ENCODE measurements at regions not wholly inside any gene's neighbourhood (a gene's known extent, or its start where the extent isn't known, plus 50 kb on each side); places are given as distances from the start of the nearest gene placed in this dataset.
"Not testable (repeated sequence)": the region's sequence is repeated elsewhere in the genome, so short reads cannot be mapped to it uniquely, and the experiment has no call there.

DNA sequence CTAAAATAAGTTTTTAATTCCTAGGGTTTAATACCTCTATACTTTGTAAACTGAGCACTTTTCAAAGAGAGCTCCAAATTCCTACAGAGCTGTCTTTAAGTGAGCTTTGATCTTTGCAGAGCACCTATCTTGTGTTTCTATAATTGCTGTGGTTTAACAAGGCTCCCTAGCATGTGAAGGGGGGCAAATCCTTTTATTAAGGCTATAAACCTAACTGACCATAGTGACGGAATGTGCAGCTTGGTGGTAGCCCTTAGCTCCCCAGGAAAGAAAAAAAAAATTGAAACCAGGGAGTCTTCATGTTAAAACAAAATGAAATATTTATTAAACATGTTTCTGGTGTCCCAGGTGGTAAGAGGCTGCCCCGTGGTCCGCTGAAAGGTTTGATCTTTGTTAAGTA, 78.6 kb upstream of the ETAA1 start:
- DNase-seq: no peak

DNA sequence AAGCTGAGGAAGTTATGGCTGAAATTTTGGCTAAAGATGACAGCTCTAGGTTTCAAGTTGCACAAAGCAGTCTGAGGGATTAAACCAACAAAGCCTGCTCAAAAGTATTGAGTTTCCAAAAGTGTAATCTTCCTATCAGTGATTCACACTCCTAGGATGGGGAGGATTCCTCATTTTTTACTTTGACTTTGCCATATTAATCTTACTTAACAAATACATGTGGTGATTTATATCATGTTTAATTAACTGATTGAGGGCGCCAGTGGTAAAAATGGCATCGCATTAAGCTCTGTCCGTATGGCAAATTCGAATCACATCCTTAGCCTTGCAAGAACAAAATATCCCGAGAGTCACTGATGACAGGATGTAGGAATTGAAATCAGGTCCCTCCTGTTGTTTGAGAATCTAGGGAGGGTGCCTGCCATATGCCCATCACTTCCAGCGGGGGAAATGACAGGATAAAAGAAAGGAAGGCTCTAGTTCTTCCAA, 78.1 kb upstream of the ETAA1 start:
- DNase-seq: no peak

DNA sequence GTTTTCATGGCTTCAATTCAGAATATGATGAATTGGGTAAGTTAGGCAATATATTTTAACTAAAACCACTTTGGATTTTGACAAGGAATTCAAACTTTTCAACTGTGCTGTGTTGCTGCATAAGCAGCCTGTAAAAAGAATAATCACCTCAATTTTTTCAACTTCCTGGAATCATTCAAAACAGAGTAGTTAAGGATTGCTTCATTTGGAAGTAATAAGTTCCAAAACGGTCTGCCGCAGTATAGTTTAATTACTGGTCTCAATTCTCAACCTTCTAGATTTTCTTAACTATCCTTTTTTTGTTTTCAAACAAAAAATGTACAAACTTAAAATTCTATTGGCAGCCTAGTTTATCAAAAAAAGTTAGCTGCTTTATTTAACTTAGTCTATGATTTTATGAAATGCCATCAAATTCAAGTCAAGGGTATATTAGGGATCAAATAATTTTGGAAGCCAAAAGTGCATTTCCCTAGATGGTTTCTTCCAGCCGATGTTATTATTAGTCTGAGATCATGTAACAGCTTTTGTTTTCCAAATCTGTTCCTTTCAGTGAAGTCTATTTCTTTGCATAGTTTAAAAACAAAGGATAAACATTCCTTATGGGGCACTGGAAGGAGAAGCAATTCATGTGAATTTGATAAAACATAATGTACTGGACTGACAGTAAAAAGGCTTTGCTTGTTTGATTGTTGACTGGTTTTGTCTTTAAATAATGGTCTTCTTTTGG, 76.1 kb upstream of the ETAA1 start:
- no peak for DNase-seq

DNA sequence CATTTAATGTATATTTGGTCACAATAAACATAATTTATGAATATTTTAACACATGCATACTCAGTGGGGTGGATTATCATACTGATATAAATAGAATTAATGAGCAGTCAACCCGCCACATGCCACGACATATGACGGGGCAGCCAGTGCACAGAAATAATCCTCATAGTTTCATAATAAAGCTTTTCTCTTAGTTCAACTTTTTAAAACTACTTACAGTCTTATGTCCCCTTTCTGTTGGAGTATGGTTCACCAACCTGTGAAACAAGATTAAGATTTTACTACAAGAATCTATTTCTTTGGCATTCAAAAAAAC, 75.6 kb upstream of the ETAA1 start:
- DNase-seq: no peak

DNA sequence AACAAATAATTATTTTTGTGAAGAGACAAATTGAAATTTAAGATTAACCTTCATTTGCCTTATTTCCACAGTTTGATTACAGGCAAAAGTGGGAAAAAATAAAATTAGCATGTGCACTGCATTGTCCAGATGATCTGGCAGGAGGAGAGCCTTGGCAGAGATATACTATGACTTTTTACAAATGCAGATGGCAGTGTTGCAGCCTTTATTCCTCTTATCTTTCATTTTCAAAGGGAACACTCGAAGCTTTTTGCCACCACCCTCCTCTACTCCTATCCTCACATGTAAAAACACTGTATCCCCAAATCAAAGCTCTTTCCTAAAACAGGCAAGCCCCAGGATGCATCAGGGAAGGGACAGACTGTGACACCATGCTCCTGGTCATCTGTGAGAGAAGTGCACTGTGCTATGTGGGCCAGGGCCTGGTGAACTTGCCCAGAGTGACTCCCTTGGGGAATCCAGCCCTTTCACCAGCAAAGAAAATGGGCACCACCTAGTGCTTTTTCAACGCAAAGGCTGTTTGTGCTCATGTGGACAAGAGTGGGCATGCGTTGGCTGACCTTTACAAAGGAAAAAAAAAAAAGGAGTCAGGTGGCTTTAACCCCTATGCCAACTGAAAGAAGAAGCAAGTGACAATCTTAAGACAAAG, 74.7 kb upstream of the ETAA1 start:
- DNase-seq: peak; percentile 29

DNA sequence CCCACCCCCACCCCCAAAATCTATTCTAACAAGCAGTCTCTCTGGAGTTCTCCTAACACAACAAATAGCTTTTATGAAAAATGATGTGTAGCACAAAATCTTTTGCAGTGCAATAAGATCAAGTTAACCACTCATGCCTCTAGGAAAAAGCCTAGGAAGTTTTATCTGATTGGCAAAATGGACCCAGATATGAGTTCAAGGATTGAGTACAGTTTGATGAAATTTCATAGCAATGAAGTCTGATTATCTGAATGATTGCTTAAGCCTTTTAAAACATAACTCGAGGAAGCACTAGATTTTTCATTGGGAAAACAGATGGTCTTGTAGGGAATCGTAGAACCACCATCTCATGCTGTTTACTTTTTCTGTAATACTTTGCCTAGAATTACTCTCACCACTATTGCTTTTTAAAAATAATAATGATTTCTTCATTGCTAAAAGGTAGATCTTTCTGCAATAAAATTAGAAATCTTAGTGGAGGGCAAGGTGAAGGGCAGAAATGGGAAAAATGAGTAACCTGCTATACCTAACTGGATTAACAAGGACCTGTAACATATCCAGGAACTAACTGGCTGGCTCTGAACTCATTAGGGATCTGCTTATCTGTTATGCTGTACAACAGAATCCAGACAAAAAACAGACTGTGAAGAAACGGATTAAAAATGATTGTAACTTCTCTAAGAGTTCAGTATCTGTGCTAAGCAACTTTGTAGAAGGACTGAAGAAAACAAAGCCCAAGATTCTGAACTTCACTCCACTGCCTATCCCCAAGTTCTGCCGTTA, 73.7 kb upstream of the ETAA1 start:
- no peak for DNase-seq

DNA sequence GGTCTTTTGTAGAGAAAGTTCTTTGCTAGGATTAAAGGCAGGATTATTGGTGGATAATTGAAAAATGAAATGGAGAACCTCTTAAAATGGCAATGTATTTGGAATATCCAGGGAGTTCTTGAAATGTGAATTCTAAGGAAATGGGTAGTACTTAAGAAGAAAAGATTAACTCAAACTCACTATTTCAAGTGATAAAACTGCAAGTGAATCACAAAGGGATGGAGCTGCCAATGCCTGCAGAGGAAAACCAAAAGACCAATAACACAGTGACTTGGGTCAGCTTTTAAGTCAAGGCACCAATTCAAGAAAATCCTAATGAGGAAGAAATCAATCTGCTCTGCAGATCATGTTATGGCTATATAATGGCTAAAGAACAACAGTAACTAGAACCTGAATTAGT, 67.6 kb upstream of the ETAA1 start:
- no peak for DNase-seq

DNA sequence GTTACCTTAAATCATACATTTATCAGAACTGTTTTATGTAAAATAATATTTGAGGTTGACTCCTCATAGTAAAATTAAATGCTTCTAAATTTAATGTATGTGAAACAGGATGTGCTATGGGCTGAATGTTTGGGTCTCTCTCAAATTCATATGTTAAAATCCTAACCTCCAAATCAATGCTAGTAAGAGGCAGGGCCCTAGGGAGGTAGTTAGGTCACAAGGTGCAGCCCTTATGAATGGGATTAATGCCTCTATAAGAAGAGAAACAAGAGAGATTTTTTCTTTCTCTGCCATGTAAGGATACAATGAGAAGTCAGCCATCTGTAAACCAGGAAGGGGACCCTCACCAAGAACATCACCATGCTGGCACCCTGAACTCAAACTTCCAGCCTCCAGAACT, 67.2 kb upstream of the ETAA1 start:
- no peak for DNase-seq

DNA sequence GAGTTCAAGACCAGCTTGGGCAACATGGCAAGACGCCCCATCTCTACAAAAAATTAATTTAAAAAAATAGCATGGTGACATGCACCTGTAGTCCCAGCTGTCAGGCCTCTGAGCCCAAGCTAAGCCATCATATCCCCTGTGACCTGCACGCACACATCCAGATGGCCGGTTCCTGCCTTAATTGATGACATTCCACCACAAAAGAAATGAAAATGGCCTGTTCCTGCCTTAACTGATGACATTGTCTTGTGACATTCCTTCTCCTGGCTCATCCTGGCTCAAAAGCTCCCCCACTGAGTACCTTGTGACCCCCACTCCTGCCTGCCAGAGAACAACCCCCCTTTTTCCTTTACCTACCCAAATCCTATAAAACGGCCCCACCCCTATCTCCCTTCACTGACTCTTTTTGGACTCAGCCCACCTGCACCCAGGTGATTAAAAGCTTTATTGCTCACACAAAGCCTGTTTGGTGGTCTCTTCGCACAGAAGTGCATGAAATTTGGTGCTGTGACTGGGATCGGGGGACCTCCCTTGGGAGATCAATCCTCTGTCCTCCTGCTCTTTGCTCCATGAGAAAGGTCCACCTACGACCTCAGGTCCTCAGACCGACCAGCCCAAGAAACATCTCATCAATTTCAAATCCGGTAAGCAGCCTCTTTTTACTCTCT, 65.6 kb upstream of the ETAA1 start:
- not testable (repeated sequence) for DNase-seq

DNA sequence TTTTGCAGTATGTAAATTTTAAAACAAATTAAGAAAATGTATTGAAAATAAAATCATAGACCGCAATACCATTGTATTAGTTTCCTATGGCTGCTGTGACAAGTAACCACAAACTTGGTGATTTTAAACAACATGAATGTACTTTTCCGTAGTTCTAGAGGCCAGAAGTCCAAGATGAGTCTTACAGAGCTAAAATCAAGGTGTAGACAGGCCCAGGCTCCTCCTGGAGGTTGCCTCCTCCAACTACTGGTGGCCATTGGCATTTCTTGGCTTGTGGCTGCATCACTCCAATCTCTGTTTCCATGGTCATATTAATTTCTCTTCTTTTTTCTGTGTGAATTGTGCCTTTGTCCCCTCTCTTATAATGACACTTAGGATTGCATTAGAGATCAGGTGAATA, 59.2 kb upstream of the ETAA1 start:
- no peak for DNase-seq

DNA sequence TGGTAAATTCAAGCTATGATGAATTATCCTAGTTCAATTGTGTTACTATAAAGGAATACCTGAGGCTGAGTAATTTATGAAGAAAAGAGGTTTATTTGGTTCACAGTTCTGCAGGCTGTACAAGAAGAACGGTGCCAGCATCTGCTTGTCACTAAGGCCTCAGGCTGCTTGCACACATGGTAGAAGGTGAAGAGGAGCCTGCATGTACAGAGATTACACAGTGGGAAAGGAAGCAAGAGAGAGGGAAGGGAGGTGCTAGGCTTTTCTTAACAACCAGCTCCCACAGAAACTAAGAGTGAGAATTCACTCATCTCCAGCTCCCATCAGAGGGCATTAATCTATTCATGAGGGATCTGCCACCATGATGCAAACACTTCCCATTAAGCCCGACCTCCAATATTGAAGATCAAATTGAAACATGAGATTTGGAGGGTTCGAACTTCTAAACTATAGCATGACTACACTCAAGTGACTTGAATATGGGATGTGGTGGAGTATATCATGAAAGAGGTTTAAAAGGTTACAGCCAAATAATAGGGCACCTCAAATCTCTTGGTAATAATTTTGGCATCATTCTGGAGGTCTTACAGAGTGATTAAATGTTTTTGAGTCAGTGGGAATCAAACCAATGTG, 58.4 kb upstream of the ETAA1 start:
- no peak for DNase-seq

DNA sequence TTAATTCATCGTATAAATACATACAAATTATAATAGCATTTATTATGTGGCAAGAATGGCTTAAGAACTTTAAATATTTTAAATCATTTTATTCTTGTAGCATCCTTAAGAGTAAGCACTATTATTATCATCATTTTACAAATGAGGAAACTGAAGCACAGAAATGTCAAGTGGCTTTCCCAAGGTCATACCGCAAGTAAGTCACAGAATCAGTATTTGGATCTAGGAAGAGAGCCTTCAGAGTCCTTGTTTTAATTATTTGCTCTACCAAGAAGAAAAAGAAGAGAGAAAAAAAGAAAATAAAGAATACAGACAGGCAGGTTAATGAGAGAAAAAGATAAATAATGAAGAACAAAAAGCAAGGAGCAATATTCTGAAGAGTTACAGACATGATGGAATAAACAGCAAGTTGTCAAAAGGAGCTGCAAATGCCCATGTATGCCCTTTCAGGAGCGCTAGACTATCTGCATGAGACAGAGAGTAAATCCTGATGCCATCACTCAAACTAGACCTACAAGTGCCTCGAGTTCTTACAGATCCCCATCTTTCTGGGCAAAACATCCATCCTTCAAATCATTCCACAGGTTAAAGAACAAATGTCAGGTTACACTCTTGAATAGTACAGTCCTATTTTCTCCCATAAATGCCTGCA, 57.8 kb upstream of the ETAA1 start:
- no peak for DNase-seq

DNA sequence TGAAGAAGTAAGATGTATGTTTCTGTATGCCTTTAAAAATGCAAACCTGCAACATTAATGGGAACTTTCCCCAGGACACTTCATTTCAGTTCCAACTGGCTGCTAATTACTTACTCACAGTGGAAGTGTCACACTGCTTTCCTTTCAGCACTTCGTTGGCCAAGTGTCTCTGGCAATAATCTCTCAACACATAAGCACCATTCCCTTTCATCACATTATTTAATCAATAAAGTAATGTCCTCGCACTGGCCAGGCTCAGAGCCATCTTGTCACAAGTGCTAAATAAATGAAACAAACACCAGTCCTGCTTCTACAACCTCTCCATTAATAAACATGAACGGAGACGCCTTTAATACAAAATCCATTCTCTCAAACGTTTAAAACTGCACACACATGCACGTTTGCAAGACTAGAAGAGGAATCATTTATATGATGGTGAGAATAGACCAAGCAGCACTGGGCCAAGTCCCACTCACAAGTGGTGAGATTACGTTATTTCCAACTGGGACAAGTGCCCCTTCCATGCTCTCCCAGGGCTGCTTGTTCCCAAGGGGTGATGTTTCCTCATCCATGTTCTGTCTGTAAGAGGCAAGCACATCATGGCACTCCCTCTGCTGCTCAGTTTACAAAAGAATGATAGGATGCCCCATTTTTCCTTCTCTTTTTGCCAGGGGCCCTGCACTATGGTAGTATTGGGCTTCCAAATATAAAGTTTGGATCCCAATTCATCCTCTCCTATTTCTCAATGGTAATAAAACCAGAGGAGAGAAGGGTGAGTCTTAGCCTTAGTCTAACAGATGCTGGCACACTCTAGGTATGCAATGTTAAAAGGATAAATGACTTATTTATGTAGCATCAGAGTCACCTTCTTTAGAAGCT, 56.8 kb upstream of the ETAA1 start:
- DNase-seq: no peak

DNA sequence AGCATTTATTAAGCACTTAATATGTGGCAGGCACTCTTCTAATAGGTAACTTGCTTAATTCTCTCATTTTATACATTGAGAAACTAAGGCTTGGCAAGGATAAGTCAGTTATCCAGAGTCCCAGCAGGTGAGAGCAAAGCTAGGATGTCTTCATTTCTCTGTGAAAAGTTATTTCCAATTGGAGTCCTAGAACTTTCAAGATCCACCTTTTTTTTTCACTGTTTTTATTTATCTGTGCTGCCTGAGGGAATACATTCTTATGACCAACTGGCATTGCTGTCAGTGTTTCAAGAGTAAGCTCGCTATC, 56.2 kb upstream of the ETAA1 start:
- DNase-seq: no peak

DNA sequence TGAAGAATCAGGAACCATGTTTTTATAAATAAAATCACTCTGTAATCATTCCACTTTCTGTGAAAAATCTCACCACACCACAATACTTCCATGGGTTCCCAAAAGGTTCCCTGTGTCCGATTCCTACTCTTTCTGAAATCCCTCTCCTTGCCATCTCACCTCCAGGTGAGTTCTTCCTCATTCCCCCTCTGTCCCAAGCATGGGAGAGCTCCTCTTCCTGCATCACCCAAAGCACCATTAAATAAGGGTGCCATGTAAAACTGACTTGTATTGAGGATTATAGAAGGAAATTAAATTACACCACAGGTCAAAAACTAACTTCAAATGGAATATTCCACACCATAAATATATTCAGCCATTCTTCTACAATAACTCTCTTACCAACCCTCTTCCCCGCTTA, 55.8 kb upstream of the ETAA1 start:
- DNase-seq: no peak

DNA sequence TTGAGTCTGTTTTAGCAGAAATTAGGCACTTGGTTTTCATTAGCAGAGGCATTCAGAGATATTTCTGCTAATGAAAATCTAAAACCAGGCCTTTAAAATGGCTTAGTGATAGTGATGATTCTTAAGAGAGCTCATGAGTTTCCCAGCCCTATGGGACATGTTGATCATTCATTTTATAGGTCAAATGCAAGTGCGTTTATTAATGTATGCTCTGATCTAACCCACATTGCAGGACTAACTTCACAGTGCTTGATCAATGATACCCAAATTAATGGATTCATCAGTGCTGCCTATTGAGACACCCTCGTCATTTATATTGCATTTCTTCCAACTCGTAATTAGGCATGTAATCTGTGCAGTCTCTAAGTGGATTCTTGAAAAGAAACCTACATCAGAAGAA, 54.7 kb upstream of the ETAA1 start:
- no peak for DNase-seq

DNA sequence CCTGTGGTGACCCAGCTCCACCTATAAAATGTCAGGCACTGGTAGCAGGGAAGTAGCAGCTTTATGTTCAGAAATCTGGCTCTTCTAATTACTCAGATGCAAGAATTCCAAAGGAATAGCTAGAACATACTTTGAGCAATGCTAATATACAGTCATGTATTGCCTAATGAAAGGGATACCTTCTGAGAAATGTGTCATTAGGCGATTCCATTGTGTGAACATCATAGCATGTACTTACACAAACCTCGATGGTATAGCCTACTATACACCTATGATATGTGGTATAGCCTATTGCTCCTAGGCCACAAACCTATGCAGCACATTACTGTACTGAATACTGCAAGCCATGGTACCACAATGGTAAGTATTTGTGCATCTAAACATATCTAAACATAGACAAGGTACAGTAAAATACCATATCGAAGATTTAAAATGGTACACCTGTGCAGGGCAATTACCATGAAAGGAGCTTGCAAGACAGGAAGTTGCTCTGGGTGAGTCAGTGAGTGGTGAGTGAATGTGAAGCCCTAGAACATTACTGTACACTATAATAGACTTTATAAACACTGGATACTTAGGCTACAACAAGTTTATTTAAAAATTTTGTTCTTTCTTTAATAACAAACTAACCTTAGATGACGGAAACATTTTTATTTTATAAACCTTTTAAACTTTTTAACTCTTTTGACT, 50.3 kb upstream of the ETAA1 start:
- no peak for DNase-seq

Measured in NCI-H1092 treated with DMSO at 0.1 percent for 48 hours (cell line).